Upper lobe of right lung (tissue), 1 donor: ENCODE measurements at regions not wholly inside any gene's neighbourhood (a gene's known extent, or its start where the extent isn't known, plus 50 kb on each side); places are given as distances from the start of the nearest gene placed in this dataset.
"Not testable (repeated sequence)": the region's sequence is repeated elsewhere in the genome, so short reads cannot be mapped to it uniquely, and the experiment has no call there.

Experiments
- ATAC-seq: fragments of 200-7000 bp; cut with Tn5 transposase; one replicate; pipeline ENCODE4 v1.9.1; 2020; ENCODE audit warnings: mild to moderate bottlenecking, moderate library complexity
- DNase-seq: peaks from one replicate; pipeline ENCODE4 v3.0.0-alpha.2; 2020
- H3K27ac ChIP-seq: fragments of 200-600 bp; one replicate; pipeline ENCODE4 v1.8.0; 2022
- H3K27me3 ChIP-seq: fragments of 200-600 bp; one replicate; pipeline ENCODE4 v1.8.0; 2022; ENCODE audit warnings: mild to moderate bottlenecking
- H3K36me3 ChIP-seq: fragments of 200-600 bp; one replicate; pipeline ENCODE4 v1.8.0; 2022
- H3K4me1 ChIP-seq: fragments of 200-600 bp; one replicate; pipeline ENCODE4 v1.8.0; 2022
- H3K4me3 ChIP-seq: fragments of 200-600 bp; one replicate; pipeline ENCODE4 v1.8.0; 2022; ENCODE audit warnings: mild to moderate bottlenecking
- H3K9me3 ChIP-seq: fragments of 200-600 bp; one replicate; pipeline ENCODE4 v1.8.0; 2022
- CTCF ChIP-seq: fragments of 200-600 bp; IDR thresholded peaks from one replicate; pipeline ENCODE4 v1.8.0; 2022; ENCODE audit warnings: antibody characterized with exemption
- intact Hi-C: fragments of 100-400 bp; cut with DNase I; formaldehyde crosslinking; loops from one replicate; pipeline ENCODE4 v1.11.0; 2022
- donor health status: DM: no; HTN: yes; CAD: no; lungs with severe emphysema.

GRCh38 chr10:84718877-84719616 lies 390.7 kb downstream of the CCSER2 start:
- intact Hi-C loops: no loop called here
- Histone ChIP-seq H3K9me3 (no peaks in the 10 kb centered on the region), H3K4me3 (no peak overlapping the region), H3K36me3 (no peaks in the 10 kb centered on the region), H3K27ac (no peak overlapping the region), H3K27me3 (no peaks in the 10 kb centered on the region), H3K4me1 (no peaks in the 10 kb centered on the region)
- no peak for TF ChIP-seq CTCF
- DNase-seq (no peak), ATAC-seq (no peak)

- DNase-seq (no peak), ATAC-seq (no peak)
- no peaks in the 10 kb centered on the region for H3K27me3 ChIP-seq
- H3K36me3 ChIP-seq: no peaks in the 10 kb centered on the region
- no peak for TF ChIP-seq CTCF
- no peaks in the 10 kb centered on the region for H3K9me3 ChIP-seq
- intact Hi-C loops: no loop called here
- H3K4me3 ChIP-seq: no peak overlapping the region
- H3K4me1 ChIP-seq: no peaks in the 10 kb centered on the region
- H3K27ac ChIP-seq: no peak overlapping the region
These were observed 391.3 kb downstream of the CCSER2 start for GRCh38 chr10:84719687-84720086.

- no peaks in the 10 kb centered on the region for H3K9me3 ChIP-seq
- no peak for TF ChIP-seq CTCF
- no peaks in the 10 kb centered on the region for H3K27me3 ChIP-seq
- intact Hi-C loops: no loop called here
- H3K4me3 ChIP-seq: no peak overlapping the region
- H3K36me3 ChIP-seq: no peaks in the 10 kb centered on the region
- no peak overlapping the region for H3K27ac ChIP-seq
- ATAC-seq (no peak), DNase-seq (no peak)
- H3K4me1 ChIP-seq: no peaks in the 10 kb centered on the region
These were observed 399.0 kb downstream of the CCSER2 start for GRCh38 chr10:84727398-84727797.

- H3K36me3 ChIP-seq, H3K9me3 ChIP-seq, H3K27me3 ChIP-seq, DNase-seq, intact Hi-C loops, H3K27ac ChIP-seq, H3K4me1 ChIP-seq, H3K4me3 ChIP-seq, ATAC-seq: not testable (repeated sequence)
These were observed 410.7 kb downstream of the CCSER2 start for GRCh38 chr10:84739126-84739525.

- intact Hi-C loops: no loop called here
- no peak for DNase-seq
- H3K4me3 ChIP-seq: no peak overlapping the region
- H3K9me3 ChIP-seq: no peaks in the 10 kb centered on the region
- H3K4me1 ChIP-seq: no peaks in the 10 kb centered on the region
- no peak overlapping the region for H3K27ac ChIP-seq
- TF ChIP-seq CTCF: no peak
- peak; percentile 49 for ATAC-seq
- no peaks in the 10 kb centered on the region for H3K36me3 ChIP-seq
- no peaks in the 10 kb centered on the region for H3K27me3 ChIP-seq
These were observed 411.3 kb downstream of the CCSER2 start for GRCh38 chr10:84739641-84740040.

- intact Hi-C loops: no loop called here
- Histone ChIP-seq H3K36me3 (no peaks in the 10 kb centered on the region), H3K4me1 (no peaks in the 10 kb centered on the region), H3K9me3 (no peaks in the 10 kb centered on the region), H3K27me3 (no peaks in the 10 kb centered on the region), H3K4me3 (no peak overlapping the region), H3K27ac (no peak overlapping the region)
- ATAC-seq: peak; percentile 34
- no peak for DNase-seq
- TF ChIP-seq CTCF: peak; percentile 33
These were observed 415.1 kb downstream of the CCSER2 start for GRCh38 chr10:84743483-84743882.
